ENCODE measurements at regions not wholly inside any gene's neighbourhood (a gene's known extent, or its start where the extent isn't known, plus 50 kb on each side); places are given as distances from the start of the nearest gene placed in this dataset.
A peak's percentile ranks its signal among the peaks of the same experiment; 100 is the strongest.
"Not testable (repeated sequence)": the region's sequence is repeated elsewhere in the genome, so short reads cannot be mapped to it uniquely, and the experiment has no call there.

GRCh38 chr5:82493221-82493620 is 215.1 kb upstream of the RPS23 start:
- no peak for DNase-seq (ENCODE audit: low read depth)

GRCh38 chr5:82491397-82491796 is 213.2 kb upstream of the RPS23 start:
- DNase-seq (ENCODE audit: low read depth), result no peak

DNA sequence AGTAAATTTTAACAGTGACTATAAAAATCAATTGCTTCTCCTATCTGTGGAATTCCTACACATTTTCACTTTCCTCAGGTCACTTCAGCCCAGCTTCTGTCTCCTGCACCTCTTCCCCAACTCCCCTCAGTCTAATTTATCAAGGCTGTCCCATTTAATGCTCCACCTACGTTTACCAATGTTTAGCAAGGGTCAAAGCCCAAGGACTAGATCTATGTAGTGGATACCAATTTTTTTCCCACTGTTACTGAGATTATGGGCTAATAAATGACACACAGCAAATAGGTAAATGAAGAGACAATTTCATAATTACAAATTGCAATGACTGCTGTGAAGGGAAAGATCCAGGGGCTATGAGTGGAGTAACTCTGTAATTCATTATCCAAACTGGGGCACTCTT is 211.5 kb upstream of the RPS23 start:
- no peak for DNase-seq (ENCODE audit: low read depth)

- no peak for DNase-seq (ENCODE audit: low read depth)
Observed at GRCh38 chr5:82487131-82487530, 209.0 kb upstream of the RPS23 start.

GRCh38 chr5:82480331-82480730 is 202.2 kb upstream of the RPS23 start:
- no peak for DNase-seq (ENCODE audit: low read depth)

GRCh38 chr5:82476155-82476554 is 198.0 kb upstream of the RPS23 start:
- DNase-seq (ENCODE audit: low read depth), result no peak

DNA sequence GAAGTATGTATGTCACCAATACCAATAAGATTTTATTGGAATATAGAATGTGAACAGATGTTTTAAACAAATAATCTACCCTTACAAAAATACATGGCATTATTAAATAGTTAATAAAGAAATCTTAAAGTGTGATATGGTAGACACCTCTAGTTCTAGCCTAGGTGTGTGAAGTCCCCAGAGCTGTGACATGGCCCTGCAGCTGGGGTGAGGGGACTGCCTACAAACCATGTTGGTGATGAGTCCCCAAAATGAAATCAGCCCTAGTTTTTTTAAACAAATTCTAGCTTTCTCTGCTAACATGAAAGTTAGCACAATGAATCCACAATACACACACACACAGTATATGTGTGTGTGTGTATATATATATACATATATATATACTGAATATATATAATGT is 195.1 kb upstream of the RPS23 start:
- DNase-seq (ENCODE audit: low read depth), result no peak

DNA sequence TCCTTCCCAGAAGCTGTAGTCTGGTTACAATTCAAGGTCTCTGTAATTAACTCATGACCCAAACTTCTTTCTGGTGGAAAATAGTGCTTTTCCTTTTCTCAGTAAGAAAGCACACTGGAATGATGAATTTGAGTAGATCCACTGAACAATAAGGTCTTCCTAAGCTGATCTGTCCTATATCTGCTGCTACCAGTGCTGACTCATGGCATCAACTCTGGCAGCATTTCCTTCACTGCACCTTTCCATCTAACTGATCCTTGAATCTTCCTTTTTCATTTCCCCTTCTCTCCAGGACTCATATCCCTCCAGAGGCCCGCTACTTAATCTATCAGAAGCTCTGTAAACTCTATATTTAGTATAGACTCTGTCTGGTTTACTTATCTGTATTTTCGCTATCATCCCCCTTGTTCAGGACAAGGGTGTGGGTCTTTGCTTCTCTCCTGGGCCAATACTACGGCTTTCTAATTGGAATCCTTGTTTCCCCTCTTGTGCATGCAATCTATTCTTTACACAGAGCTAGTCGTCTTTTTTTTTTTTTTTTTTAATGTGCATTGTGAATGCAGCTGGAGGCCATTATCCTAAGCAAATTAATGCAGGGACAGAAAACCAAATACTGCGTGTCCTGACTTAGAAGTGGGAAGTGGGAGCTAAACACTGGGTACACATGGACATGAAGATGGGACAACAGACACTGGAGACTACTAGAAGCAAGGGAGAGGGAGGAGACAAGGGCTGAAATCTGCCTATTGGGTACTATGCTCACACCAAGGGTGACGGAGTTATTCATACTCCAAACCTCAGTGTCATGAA is 192.2 kb upstream of the RPS23 start:
- peak; percentile 6 for DNase-seq (ENCODE audit: low read depth)

- peak; percentile 63 for DNase-seq (ENCODE audit: low read depth)
Observed at GRCh38 chr5:82466986-82467561, 188.9 kb upstream of the RPS23 start.

- DNase-seq (ENCODE audit: low read depth), result no peak
Observed at GRCh38 chr5:82465235-82465634, 187.1 kb upstream of the RPS23 start.

- DNase-seq (ENCODE audit: low read depth), result no peak
Observed at GRCh38 chr5:82459626-82460025, 181.5 kb upstream of the RPS23 start.

DNA sequence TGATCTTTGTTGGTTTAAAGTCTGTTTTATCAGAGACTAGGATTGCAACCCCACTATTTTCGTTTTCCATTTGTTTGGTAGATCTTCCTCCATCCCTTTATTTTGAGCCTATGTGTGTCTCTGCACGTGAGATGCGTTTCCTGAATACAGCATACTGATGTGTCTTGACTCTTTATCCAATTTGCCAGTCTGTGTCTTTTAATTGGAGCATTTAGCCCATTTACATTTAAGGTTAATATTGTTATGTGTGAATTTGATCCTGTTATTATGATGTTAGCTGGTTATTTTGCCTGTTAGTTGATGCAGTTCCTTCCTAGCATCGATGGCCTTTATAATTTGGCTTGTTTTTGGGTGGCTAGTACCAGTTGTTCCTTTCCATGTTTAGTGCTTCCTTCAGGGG is 177.2 kb upstream of the RPS23 start:
- not testable (repeated sequence) for DNase-seq (ENCODE audit: low read depth)

DNA sequence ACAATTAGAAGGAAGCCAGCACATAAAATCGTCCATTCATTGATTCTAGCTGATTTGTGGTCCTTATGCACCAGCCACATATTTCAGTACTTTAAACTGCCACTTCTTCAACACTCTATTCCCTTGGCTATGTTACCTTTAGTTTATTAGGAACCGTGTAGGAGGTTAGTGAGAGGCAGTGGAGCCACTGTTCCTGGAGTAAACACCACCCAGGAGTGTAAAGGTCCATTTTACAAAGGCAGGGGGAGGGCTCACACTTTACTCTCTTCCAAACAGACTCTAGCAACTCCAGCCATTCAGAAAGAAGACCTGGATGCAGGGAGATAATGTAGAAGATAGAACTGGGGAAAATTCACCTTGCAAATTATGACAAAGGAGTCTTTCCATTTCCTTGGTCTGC is 170.2 kb upstream of the RPS23 start:
- DNase-seq (ENCODE audit: low read depth), result no peak

DNA sequence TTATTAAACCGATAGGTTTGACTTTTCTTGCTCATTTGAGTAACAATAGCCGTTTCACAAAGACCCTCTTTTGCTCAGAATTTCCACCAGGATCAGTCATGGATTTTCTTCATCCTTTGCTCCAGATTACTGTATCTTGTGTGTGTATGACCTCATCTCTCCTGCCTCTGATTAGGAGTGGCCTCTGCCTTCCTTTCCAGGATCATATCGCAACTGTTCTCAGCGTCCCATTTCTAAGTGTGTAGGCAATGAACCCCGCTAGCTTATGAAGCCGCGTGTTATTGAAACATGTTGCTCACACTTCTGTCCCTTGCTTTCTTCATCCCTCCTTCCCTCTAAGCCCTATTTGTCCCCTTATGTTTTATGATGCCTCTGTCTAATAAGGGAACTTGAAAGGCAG is 169.8 kb upstream of the RPS23 start:
- no peak for DNase-seq (ENCODE audit: low read depth)

GRCh38 chr5:82446809-82447208 is 168.7 kb upstream of the RPS23 start:
- no peak for DNase-seq (ENCODE audit: low read depth)

DNA sequence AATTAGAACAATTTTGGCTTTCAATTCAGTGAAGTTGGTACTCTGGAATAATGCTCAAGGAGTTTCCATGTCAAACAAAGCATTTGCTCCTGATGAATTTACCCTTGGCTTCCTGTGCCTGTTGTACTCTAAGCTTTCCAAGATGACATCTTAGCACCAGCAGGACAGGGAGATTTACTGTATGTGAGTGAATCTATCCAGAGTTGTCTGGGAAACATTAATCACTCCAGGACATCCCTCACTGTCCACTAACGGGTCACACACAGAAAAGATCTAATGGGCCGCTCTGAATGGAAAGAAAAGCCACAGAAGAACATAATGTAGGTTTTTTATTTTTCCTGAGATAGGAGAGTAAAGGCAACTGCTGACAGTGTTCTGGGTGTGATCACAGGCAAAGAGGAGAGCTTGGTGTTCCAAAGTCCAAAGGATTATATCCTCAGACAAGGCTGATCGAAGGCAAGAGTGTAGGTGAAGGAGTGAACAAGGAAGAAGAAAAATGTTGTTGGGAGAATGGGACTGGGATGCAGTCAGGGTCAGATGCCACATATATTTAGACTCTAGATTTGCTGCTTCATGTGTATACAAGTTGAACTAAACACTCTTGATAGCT is 167.7 kb upstream of the RPS23 start:
- no peak for DNase-seq (ENCODE audit: low read depth)

DNA sequence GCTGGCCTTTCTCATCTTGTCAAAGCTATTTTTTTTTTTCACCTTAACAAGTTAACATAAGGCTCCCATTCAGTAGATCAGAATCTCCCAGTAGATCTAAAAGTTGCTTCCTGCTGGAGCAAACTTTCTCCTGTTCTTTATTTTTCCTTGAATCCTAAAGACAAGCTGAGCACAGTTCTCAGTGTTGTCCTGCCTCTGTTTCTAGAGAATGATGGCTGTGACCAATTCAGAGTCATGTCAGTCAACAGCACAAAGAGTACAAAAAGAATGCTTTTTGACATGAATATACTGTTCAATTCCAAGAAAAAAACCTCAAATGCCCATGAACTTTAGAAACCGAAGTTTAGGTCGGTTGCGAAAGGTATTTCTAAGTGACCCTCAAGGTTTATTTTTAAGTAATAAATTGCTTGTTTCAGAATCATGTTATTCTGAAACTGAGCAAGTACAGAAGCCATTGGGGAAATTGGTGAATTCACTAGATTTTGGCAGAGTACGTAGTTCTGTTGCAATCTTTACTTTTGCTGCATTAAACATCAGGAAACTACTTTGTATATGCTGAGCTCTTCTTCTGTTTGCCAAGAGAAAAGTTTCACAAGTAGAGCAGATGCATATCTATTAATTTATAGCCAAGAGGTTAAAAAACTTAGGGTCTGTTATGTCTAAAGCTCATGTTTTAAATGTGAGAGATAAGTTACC is 161.7 kb upstream of the RPS23 start:
- no peak for DNase-seq (ENCODE audit: low read depth)

GRCh38 chr5:82437565-82437964 is 159.4 kb upstream of the RPS23 start:
- not testable (repeated sequence) for DNase-seq (ENCODE audit: low read depth)

GRCh38 chr5:82436291-82436690 is 158.1 kb upstream of the RPS23 start:
- DNase-seq (ENCODE audit: low read depth), result no peak

- not testable (repeated sequence) for DNase-seq (ENCODE audit: low read depth)
Observed at GRCh38 chr5:82434696-82435660, 156.8 kb upstream of the RPS23 start.

- DNase-seq (ENCODE audit: low read depth), result no peak
Observed at GRCh38 chr5:82426464-82427154, 148.5 kb upstream of the RPS23 start.

All from ELR (cell line).